Nephron (organoid): ENCODE measurements at regions not wholly inside any gene's neighbourhood (a gene's known extent, or its start where the extent isn't known, plus 50 kb on each side); places are given as distances from the start of the nearest gene placed in this dataset.

Source experiments
- H3K27ac Mint-ChIP-seq, 3 experiments: 2 replicates each; pipeline ENCODE4 v1.8.0; 2020; ENCODE audit warnings: mixed read lengths in 3 of 3, mild to moderate bottlenecking in 2 of 3, moderate library complexity in 1 of 3
- H3K27me3 Mint-ChIP-seq: 2 replicates; pipeline ENCODE4 v1.8.0; 2021; ENCODE audit warnings: low read depth, mild to moderate bottlenecking, moderate library complexity, mixed read lengths
- H3K36me3 Mint-ChIP-seq: 2 replicates; pipeline ENCODE4 v1.8.0; 2020; ENCODE audit warnings: low read depth, mixed read lengths
- H3K4me1 Mint-ChIP-seq: 2 replicates; pipeline ENCODE4 v1.8.0; 2020; ENCODE audit warnings: mixed read lengths
- H3K4me3 Mint-ChIP-seq, 3 experiments: 2 replicates each; pipeline ENCODE4 v1.8.0; 2020; ENCODE audit warnings: mild to moderate bottlenecking in 3 of 3, mixed read lengths in 3 of 3, moderate library complexity in 2 of 3
- H3K9me3 Mint-ChIP-seq: 2 replicates; pipeline ENCODE4 v1.8.0; 2020; ENCODE audit warnings: mixed read lengths
- TF ChIP-seq, protein P1 (sequence below), 3 experiments: fragments of 200-600 bp; sonication (generic); IDR thresholded peaks; one replicate each; pipeline ENCODE4 v1.5.0; 2021; ENCODE audit warnings: antibody characterized with exemption in 3 of 3; ENCODE audit not compliant: unreplicated experiment in 3 of 3

DNA sequence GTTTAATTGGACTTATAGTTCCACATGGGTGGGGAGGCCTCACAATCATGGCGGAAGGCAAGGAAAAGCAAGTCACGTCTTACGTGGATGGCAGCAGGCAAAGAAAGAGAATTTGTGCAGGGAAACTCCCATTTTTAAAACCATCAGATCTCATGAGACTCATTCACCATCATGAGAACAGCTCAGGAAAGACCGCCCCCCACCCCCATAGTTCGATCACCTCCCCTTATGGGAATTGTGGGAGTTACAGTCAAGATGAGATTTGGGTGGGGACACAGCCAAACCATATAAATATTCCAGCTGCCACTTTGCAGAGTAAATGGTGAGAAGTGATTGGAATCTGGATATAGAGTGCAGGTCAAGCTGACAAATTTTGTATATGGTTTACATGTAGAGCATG, 187.4 kb downstream of the ARL4C start:
- Mint-ChIP-seq H3K4me1 (no peaks in the 10 kb centered on the region), H3K27ac (no peak overlapping the region), H3K4me3 (no peak overlapping the region), H3K9me3 (no peaks in the 10 kb centered on the region), H3K27me3 (peaks cover 6% of the 10 kb centered on the region), H3K36me3 (no peaks in the 10 kb centered on the region)
- TF ChIP-seq, protein P1, sequence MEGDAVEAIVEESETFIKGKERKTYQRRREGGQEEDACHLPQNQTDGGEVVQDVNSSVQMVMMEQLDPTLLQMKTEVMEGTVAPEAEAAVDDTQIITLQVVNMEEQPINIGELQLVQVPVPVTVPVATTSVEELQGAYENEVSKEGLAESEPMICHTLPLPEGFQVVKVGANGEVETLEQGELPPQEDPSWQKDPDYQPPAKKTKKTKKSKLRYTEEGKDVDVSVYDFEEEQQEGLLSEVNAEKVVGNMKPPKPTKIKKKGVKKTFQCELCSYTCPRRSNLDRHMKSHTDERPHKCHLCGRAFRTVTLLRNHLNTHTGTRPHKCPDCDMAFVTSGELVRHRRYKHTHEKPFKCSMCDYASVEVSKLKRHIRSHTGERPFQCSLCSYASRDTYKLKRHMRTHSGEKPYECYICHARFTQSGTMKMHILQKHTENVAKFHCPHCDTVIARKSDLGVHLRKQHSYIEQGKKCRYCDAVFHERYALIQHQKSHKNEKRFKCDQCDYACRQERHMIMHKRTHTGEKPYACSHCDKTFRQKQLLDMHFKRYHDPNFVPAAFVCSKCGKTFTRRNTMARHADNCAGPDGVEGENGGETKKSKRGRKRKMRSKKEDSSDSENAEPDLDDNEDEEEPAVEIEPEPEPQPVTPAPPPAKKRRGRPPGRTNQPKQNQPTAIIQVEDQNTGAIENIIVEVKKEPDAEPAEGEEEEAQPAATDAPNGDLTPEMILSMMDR (IDR thresholded peaks at IDR 0.05; ENCODE audit: unreplicated experiment in 3 of 3), result no peak

DNA sequence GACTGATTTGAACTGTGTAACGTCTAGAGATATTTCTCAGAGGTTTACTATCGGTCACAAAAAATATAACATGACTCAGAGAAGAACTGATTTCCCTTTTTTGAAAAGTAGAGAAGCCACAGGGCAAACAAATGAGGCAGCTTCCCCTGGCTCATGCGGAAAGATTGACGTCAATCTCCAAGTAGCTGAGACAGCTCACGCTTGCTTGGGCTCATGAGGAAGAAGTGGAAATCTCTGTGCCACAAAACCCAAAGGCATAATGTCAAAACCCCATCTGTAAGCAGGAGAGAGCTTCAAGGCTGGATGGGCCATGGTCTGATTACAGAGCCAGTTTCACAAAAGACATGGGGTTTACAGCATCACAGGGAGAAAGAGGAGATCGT, 188.1 kb downstream of the ARL4C start:
- no peaks in the 10 kb centered on the region for H3K9me3 Mint-ChIP-seq
- H3K36me3 Mint-ChIP-seq, result no peaks in the 10 kb centered on the region
- no peaks in the 10 kb centered on the region for H3K4me1 Mint-ChIP-seq

DNA sequence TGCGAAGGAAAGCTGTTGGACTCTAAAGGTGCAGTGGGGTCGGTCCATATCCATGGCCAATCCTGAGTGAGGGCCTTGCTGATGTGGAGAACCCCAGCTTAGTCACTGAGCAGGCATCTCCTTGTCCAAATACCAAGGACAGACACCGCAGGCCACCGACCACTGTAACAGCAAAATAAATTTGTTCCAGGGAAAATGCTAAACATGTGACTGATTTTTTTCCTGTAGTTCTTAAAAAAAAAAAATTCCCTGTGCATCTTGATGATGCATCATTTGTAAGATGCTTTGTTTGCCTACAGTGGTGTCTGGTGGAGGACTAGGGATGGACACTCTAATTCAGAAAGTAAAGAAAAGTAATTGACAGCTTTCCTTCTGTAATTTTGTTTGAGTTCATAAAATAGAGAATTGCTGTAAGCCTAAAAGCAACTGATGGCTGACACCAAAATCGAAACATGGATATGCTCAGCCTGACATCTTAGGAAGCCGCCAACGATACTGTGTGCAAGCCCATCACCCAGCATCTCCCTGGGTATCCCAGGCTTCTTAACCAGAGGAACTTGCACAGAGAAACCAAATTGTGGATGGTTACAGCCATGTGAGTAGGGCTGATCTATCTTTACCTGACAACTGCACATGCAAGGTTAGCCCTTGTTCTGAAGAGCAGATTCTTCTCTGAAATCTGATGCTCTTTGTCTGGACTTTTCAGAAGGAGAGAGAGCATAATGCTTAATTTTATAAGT, 188.6 kb downstream of the ARL4C start:
- Mint-ChIP-seq H3K36me3 (no peaks in the 10 kb centered on the region), H3K27me3 (peaks cover 6% of the 10 kb centered on the region), H3K9me3 (no peaks in the 10 kb centered on the region), H3K4me3 (no peak overlapping the region), H3K4me1 (no peaks in the 10 kb centered on the region), H3K27ac (no peak overlapping the region)
- TF ChIP-seq, protein P1 (IDR thresholded peaks at IDR 0.05; ENCODE audit: unreplicated experiment in 3 of 3), result no peak

More for the DNA sequence above, 188.1 kb downstream of the ARL4C start:
- TF ChIP-seq, protein P1 (IDR thresholded peaks at IDR 0.05; ENCODE audit: unreplicated experiment in 3 of 3), result no peak
- H3K27ac Mint-ChIP-seq, result no peak overlapping the region
- peaks cover 6% of the 10 kb centered on the region for H3K27me3 Mint-ChIP-seq
- no peak overlapping the region for H3K4me3 Mint-ChIP-seq

DNA sequence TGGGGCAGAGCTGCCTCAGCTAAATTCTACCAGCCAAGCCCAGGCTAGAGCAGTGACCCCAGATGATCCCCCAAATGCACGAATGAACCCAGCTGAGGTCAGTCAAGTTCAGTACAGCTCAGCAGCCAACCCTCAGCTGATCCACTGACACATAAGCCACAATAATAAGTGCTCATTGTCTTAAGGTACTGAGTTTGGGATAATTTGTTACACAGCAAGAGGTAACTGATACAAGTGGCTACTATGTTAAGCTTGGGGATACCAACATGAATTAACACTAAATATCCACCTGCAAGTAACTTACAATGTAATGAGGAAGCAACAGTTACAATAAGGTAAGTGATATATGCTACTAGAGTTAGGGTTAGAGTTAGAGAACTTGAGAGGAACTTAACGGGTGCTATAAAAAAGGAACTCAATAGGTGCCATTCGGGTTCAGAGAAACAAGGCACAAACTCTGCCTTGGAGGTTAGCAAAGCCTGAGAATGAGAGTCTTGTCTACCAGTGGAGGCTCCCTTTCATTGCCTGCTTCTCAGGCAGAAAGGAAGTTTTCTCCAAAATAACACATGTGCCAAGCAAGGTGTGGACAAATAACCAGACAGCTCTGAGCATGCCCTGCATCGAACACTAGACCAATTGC, 189.4 kb downstream of the ARL4C start:
- Mint-ChIP-seq H3K4me3 (no peak overlapping the region), H3K36me3 (no peaks in the 10 kb centered on the region), H3K4me1 (no peaks in the 10 kb centered on the region), H3K27me3 (peaks cover 9% of the 10 kb centered on the region), H3K27ac (no peak overlapping the region), H3K9me3 (no peaks in the 10 kb centered on the region)
- TF ChIP-seq, protein P1 (IDR thresholded peaks at IDR 0.05; ENCODE audit: unreplicated experiment in 3 of 3), result no peak

DNA sequence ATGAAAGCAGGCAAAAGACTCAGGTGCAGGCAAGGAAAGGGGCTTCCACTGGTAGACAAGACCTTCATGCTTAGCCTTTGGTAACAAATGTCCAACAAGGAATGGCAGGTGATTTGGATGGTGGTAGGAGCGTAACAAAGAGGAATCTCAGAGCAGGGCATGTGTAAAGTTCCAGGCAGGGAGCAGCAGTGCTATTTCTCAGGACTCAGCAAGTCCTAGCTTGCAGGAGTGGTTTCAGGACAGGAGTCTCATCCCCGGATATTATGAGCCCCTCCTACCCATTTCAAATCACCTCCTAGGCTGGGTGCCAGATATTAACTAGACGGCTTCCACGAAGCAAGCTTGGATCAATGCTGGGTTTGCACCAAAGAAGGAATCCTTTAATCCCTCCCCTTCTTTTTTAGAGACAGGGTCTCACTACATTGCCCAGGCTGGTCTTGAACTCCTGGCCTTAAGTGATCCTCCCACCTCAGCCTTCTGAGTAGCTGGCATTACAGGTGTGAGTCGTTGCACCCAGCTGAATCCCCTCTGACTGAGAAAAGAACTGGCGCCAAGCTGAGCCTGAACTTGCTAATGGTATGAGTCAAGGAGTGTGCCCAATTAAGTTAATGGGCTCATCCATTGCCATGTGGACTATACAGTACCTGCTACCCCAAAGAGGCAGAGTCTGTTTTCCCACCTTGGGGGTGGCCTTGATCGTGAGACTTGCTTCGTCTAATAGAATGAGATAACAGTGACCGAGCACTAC, 190.3 kb downstream of the ARL4C start:
- peaks cover 9% of the 10 kb centered on the region for H3K27me3 Mint-ChIP-seq
- no peak overlapping the region for H3K4me3 Mint-ChIP-seq
- H3K36me3 Mint-ChIP-seq, result no peaks in the 10 kb centered on the region
- H3K27ac Mint-ChIP-seq, result no peak overlapping the region
- TF ChIP-seq, protein P1 (IDR thresholded peaks at IDR 0.05; ENCODE audit: unreplicated experiment in 3 of 3), result no peak
- no peaks in the 10 kb centered on the region for H3K9me3 Mint-ChIP-seq
- H3K4me1 Mint-ChIP-seq, result peaks cover under 1% of the 10 kb centered on the region
